Ovary (tissue), 3 donors: ENCODE measurements at regions not wholly inside any gene's neighbourhood (a gene's known extent, or its start where the extent isn't known, plus 50 kb on each side); places are given as distances from the start of the nearest gene placed in this dataset.

ENCODE experiments used
- CTCF ChIP-seq, 3 donors: fragments of 450-650 bp in 2 of 3; fragments of 200-600 bp in 1 of 3; IDR thresholded peaks; one replicate each; pipeline versions ENCODE4 v1.5.1 to v1.8.0; 2016 to 2022; ENCODE audit warnings: antibody characterized with exemption in 3 of 3, mild to moderate bottlenecking in 1 of 3
- EP300 ChIP-seq: sonication (generic); formaldehyde crosslinking; IDR thresholded peaks from one replicate; pipeline ENCODE4 v1.6.1; 2017; ENCODE audit warnings: antibody characterized with exemption
- POLR2A ChIP-seq: fragments of 450-650 bp; IDR thresholded peaks from one replicate; pipeline ENCODE4 v1.6.1; 2017; ENCODE audit warnings: antibody characterized with exemption, mild to moderate bottlenecking, moderate library complexity
- donor health status: DM: no; HTN: no; CAD: no.

DNA sequence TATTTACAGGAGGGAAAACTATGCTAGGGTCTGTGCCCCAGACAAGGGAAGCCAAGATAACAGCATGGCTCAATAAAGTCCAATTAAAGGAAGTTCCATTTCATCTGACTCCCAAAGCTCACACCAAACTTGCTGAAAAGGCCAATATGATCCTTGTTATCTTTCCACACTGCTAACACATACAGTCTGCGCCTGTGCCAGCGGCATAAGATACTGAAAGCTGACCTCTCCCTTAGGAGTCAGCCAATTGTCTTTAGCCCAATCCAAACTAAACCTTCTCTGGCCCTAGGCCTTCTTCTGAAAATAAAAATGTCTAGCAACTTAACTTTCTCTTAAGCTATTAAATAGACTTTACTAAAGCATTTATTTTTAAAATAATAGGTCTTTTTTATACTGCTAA is 179.0 kb upstream of the PLD5 start:
- TF ChIP-seq CTCF (IDR thresholded peaks at IDR 0.05) (no peak), POLR2A (no peak), EP300 (no peak)
